Left cardiac atrium (tissue), 4 donors: ENCODE measurements at regions not wholly inside any gene's neighbourhood (a gene's known extent, or its start where the extent isn't known, plus 50 kb on each side); places are given as distances from the start of the nearest gene placed in this dataset.

Source experiments
- ATAC-seq, 2 donors: fragments of 200-7000 bp; cut with Tn5 transposase; one replicate each; pipeline ENCODE4 v1.9.1; 2020; ENCODE audit warnings: mild to moderate bottlenecking in 2 of 2, moderate library complexity in 2 of 2
- DNase-seq: peaks from one replicate; pipeline ENCODE4 v3.0.0-alpha.2; 2020
- intact Hi-C, 2 donors: fragments of 100-400 bp; cut with DNase I; formaldehyde crosslinking; loops; one replicate each; pipeline versions ENCODE4 v1.14.1 to v1.15.1; 2022 to 2023
- donor health status: DM: no; HTN: yes; CAD: no.
- donor health status: DM: no; HTN: yes; CAD: no; lungs with severe emphysema.
- donor health status: DM: yes; HTN: yes; CAD: no.
- donor health status: Dilated cardiomyopathy.

DNA sequence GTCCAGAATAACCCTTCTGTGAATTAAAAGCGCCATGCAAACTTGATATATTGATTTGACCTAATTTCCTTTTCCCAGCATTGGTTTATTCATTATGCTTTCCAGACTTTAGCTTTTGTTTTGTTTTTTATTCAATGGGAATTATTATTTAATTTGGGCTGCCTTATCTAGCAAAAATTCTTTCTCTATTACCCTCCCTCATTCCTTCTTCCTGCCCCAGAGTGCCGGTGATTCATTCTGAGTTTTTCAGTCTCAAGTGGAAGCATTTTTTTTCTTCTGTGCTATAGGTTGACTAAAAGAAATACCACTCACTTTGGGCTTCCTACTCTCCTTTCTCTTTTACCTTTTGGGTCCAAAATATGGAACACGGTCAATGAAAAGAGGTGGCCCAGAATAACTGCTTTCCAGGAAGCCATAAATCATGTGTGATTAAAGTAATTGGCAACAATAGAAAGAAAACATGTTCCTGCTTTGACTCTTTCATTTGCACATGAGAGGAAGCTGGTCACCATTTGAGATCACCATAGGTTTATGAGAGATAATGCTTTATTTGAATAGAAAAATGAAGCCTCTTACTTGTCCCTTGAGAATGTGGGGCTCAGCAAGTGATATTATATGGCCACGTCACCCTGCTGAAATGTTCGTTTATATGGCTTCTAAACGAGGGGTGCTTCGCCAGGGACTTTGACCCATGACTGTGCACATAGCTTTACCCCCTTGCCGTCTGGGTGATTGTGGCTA, 422.8 kb upstream of the ZEB2 start:
- intact Hi-C loops, result no loop called here
- peak in 1 of 2 donors; percentile 65 for ATAC-seq

DNA sequence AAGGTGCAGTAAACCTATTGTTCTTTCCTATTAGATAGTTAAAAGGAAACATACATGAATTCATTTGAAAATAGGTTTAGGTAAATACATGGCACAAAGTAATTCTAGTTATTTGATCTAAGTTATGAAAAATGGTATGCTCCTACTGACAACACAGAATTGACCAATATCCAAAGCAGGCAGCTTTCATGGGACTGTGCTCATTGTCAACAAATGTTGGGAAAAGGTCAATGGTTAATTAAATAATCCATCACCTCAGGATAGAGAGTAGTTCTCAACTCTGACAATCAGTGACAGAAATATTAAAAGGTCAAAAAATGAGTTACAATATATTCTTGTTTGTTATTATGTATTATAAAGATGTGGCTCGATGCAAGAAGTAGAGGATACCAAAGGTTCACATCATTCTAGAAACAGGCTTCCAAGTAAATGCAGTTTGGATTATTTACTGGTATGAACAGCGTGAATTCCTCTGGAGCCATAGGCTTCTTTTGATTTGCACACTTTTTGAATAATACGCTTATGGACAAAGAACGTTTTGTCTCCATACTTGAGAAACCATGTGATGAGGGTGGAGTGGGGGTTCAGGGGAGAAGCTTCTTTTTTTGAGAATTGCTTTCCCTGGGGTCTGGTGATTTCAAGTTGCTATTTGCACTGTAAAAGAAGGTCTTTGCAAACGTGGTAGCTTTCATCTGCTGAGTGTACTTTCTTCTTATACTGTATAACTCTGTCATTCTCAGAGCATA, 422.0 kb upstream of the ZEB2 start:
- no peak for ATAC-seq
- intact Hi-C loops, result no loop called here
- no peak for DNase-seq

More for the DNA sequence above, 422.8 kb upstream of the ZEB2 start:
- no peak for DNase-seq

DNA sequence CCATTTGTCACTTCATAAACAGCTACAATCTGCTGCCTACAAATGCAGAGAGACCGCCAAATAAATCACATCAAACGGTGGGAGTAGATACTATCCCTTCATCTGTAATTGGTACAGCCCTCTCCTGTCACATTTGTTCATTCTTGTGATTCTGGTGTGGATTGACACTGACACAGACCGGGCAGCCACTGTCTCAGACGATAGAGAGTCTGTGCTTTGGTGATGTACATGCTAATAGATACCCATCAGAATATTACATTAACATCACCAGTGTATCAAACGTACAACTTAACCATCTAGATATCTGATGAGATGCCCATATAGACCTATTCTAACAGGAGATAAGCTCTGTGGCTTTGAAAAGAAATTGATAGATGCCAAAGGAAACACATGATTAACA, 419.7 kb upstream of the ZEB2 start:
- intact Hi-C loops, result no loop called here
- ATAC-seq (no peak), DNase-seq (no peak)

DNA sequence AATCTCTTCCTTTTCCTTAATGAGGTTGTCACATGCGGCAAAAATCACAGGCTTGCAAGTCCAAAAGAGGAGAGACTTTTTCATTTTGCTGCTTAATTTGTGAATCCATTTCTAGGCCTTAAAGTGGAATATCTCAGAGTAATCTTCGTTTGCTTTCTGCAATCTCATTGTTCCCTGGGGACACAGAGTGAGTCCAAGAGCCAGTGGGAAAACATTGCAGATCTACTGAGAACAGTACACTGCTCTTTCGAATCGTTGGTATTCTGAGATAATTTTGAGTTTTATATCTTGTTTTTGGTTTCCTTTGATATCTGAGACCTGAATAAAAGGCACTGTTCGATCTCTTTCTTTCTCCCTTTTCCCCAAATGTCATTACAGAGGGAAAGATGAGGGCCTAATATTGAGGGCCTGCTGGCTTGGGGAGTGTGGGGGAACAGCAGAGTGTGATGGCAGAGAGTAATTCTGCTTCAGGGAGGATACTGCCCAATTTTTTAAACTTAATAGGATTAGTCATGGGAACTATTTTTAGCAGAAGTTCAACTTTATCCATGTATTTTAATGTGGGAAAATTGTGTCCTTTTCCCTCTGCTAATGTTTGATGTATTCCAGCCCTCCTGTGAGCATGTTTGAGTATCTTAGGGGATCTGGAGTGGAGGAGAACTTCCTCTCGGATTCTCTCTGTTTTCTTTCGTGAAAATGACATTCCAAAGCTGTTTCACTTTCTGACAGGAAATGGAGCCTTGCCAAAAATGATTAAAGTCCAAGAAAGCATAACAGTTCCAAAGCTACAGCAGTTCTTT, 418.2 kb upstream of the ZEB2 start:
- intact Hi-C loops, result no loop called here
- ATAC-seq (peak; percentile 73 to 78), DNase-seq (no peak)

DNA sequence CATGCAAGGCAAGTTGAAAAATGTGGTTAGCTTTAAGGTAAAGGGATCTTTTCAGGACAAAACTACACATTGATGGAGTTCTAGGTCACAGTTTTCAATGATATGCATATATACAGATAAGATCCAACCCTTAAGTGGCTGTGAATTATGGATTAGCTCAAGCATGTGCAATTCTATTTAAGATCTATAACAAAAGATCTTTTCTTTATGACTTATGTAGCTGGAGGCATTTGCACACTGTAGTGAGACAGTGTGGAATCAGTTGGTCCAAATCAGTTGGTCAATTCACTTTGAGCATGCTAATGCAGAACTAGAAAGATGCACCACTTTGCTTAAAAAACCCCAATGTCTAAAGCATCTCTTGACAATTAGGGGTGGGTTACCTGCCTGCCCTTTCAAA, 417.1 kb upstream of the ZEB2 start:
- DNase-seq (no peak), ATAC-seq (no peak)
- intact Hi-C loops, result no loop called here

DNA sequence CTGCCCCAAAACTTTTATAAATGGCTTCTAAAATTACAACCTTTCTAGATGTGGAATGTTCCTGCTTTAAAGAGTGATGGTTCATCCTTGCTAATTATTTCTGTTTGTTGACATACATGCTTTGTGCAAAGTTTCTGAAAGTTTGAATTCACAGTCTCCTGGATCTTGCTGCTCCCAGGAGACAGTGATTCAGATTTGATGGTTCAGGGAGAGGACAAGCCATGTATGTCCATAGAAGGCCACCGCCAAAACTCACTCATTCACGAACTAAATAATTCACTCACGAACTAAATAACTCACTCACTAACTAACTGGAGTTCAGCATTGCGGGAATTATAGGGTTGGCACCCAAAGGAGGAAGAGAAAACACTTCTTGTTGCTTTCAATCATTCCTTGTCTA, 416.5 kb upstream of the ZEB2 start:
- intact Hi-C loops, result no loop called here
- no peak for ATAC-seq
- no peak for DNase-seq

DNA sequence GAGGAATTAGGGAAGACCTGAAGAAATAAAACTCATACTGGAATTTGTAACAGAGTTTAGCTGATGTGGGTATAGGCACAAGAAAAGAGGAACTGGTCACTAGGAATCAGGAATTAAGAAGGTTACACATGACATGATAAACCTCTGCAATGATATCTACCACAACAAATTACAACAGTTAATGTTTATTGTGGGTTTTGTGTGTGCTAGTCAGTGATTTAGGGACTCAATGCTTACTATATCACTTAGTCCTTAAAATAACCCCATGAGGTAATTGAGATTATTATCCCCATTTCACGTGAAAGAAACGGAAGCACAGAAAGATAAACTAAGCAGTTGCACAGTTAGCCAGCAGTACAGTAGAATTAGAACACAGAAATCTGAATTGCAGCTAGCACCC, 415.8 kb upstream of the ZEB2 start:
- DNase-seq (no peak), ATAC-seq (no peak)
- intact Hi-C loops, result no loop called here

DNA sequence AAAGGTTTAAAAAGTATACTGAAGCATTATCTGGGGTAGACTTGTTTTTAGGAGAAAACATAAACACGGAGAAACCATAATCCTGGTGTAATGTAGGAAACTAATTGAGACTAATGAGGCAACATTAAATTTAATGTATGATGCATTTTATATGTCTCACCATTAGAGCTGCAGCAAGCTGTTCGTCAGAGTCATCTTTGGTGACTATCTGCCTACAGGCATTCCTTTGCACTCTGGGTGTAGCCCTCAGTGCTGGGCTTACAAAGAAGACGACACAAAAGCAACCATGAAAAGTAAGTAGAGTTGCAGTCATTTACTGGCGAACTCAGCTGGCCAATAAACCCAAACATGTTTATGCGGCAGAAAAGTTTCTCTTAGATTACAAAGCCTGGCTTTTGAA, 415.3 kb upstream of the ZEB2 start:
- intact Hi-C loops, result no loop called here
- DNase-seq (no peak), ATAC-seq (no peak)

DNA sequence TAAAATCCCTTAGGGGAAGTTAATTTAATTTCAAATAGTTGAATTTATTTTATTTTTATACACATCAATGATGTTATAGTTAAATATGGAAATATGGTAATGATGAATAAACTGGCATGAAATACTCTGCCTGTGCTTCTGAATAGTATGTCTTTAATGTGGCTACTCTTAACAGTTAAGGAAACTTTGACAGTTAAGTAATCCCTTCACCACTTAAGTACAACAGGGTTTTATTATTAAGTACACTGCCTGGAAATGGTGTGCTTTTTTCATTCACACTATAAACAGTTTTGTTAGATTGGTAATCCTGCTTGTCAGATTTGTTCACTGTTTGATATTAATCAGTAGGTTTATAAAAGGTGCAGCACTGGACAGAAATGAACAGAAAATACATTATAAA, 412.0 kb upstream of the ZEB2 start:
- intact Hi-C loops, result no loop called here
- ATAC-seq, result no peak
- no peak for DNase-seq

DNA sequence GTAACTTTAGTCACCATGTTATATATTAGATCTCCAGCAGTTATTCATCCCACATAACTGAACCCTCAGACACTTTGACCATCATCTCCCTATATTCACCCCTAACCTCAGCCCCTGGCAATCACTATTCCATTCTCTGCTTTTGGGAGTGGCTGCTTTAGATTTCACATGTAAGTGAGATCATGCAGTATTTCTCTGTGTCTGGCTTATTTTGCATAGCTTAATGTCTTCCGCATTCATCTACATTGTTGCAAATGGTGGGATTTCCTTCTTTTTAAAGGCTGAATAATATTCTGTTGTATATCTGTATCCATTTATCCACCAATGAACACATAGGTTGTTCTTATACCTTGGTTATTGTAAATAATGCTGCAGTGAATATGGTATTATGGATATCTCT, 411.6 kb upstream of the ZEB2 start:
- no peak for ATAC-seq
- intact Hi-C loops, result no loop called here
- DNase-seq, result no peak

DNA sequence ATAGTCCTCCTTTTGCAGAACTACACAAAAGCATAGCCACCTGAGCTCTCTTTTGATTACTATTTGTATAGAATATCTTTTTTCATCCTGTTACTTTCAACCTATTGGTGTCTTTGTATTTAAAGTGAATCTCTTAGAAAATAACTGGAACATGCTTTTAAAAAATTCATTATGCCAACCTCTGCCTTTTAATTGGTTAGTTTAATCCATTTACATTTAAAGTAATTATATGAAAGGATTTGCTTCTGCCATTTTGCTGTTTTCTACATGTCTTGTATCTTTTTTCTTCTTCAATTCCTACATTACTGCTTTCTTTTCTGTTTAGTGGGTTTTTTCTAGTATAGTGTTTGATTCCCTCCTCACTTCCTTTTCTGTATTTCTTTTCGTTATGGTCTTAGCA, 407.5 kb upstream of the ZEB2 start:
- intact Hi-C loops, result no loop called here
- ATAC-seq (no peak), DNase-seq (no peak)

DNA sequence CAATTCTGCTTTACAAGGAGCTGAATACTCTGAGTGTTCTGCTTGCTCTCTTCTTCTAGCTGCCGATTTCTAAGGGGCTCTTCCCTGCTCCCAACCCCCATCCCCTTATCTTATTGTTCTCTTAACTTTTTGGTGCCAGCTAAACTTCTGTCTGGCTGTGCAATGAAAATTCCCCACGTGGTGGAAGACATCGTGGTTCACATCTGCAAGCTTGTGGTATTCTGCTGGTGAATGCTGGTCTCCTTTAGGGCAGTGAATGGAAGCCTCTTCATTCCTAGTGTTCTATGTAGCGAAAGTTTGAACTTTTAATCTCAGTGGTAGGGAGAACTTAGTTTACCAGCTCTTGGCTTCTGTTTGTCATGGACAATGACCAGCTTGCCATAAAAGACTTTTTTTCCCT, 406.0 kb upstream of the ZEB2 start:
- DNase-seq (no peak), ATAC-seq (no peak)
- intact Hi-C loops, result no loop called here

DNA sequence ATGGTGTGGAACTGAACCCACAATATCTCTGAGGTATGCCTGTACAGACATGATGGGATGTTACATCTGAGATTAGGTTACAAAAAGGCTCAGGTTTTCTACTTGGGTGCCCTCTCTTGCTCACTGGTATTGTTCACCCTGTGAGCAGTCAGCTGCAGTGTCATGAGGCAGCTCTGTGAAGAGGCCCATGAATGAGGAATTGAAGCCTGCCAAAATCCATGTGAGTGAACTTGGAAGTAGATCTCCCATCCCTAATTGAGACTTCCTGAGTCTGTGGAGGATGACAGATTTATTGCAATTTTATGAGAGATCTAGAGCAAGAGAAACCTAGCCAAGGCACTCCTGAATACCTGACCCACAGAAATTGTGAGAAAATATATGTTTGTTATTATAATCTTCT, 404.9 kb upstream of the ZEB2 start:
- intact Hi-C loops, result no loop called here
- DNase-seq (no peak), ATAC-seq (no peak)

DNA sequence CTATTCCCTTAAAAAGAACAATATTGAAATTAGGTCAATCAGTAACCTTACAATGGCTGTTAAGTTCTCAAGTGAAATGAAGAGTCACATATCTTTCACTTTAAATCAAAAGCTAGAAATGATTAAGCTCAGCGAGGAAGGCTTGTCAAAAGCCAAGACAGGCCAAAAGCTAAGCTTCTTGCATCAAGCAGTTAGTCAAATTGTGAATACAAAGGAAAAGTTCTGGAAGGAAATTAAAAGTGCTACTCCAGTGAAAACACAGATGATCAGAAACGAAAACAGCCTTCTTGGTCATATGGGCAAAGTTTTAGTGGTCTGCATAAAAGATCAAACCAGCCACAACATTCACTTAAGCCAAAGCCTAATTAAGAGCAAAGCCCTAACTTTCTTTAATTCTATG, 402.6 kb upstream of the ZEB2 start:
- ATAC-seq (no peak), DNase-seq (no peak)
- intact Hi-C loops, result no loop called here

DNA sequence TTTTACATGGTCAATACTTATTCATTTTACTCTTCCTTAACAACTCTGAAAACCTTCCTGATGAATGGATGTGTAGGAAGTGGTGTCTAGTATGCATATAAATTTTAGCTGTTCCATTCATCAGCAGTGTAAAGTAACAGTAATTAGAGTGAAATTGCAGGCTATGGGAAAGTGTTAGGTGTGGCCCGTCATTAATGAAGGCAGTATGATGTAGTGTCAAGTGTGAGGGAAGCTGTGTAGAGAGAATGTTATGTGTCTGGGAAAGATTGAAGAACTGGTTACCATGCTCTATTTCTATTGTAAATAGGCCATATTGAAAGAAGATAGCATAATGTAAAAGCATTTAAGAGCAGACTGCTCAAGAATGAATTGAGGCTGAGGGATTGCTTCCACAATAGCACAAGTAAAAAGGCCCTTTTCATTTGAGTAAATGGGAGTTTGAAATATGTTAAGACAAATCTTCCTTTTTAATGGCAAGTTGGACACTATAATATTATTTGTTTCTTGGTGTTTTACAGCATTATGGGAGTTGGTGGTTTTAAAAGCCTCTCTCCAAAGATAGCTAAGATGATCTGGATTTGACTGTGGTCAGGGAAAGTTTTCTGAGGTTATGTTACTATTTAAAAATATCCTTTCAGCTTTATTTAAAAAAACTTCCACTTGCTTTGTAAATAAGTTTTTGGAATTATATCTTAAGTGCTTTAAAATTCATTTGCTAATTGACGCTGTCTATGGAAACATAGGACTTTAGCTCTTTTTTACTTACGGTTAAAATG, 401.0 kb upstream of the ZEB2 start:
- ATAC-seq (no peak), DNase-seq (no peak)
- intact Hi-C loops, result no loop called here

DNA sequence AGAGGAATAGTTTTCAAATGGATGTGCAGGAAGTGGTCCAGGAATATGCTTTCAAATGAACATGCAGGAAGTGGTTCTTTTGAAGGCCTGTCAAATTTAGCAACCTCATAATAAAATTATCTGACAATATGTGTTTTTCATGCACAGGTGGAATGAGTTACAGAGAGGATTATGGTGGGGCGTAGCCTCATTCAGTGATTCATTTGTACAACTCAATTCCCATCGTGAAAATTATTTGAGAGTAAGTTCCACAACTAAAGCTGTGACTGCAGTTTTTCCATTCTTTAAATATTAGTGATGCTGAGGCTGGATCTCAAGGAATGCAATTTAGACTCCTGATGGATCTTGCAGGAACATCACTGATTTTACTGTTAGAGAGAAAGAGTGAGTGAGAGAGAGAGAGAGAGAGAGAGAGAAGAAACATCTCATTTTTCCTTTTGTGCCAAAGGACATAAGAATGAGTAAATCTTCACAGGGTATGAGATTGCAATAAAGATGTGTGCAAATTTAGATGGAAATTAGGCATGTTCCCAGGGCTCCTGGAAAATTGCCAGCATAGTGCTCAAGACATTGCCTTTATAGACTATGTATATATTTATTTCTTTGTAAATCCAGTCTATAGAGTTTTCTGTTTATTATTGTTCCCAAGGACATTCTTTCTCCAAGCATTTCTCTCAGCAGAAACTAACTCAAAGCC, 394.9 kb upstream of the ZEB2 start:
- no peak for DNase-seq
- intact Hi-C loops, result no loop called here
- ATAC-seq, result no peak

DNA sequence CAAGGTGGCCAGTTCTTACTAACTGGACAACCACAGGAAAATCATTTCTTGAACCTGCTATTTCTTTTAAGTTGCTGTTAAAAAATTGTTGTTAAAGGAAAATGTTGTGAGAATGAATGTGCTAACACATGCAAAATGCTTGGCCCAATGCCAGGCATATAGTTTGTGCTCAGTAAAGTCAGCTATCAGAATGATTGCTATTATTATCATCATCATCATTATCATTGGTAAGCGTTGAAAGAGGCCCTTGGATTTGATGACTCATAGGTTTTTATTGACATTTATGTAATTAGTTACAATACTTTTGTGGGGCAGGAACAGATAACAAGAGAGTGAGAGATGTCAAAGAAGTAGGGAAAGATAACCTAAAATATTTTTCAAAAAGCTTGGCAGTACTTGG, 394.2 kb upstream of the ZEB2 start:
- DNase-seq (no peak), ATAC-seq (no peak)
- intact Hi-C loops, result no loop called here

DNA sequence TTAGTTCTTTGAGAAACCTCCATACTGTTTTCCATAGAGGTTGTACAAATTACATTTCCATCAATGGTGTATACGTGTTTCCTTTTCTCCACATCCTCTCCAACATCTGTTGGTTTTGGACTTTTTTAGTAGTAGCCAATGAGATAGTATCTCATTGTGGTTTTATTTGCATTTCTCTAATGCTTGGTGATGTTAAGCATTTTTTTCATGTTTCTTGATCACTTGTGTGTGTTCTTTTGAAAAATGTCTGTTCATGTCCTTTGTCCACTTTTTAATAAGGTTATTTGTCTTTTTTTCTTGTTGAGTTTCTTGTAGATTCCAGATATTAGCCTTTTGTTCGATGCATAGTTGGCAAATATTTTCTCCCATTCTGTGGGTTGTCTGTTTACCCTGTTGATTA, 392.3 kb upstream of the ZEB2 start:
- no peak for ATAC-seq
- intact Hi-C loops, result no loop called here
- DNase-seq, result no peak

DNA sequence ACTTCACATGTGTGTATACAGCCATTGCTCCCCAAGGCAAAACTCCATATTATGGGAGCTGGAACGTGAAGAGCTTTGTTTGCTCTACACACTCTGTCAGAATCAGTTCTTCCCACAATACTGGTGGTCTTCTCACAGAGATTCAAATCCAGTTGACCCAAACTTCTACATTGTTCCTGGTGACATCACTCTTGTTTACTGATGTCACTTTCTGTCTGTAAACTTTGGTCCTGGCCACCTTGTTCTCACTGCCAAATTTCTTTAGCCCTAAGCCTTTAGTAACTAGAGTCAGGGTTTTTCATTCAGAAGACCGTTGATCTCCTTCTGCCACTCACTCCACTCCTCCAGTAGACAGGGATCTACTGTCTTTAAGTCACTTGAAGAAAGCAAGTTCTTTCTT, 386.0 kb upstream of the ZEB2 start:
- no peak for DNase-seq
- no peak for ATAC-seq
- intact Hi-C loops, result no loop called here
